ENCODE measurements at regions not wholly inside any gene's neighbourhood (a gene's known extent, or its start where the extent isn't known, plus 50 kb on each side); places are given as distances from the start of the nearest gene placed in this dataset.

DNA sequence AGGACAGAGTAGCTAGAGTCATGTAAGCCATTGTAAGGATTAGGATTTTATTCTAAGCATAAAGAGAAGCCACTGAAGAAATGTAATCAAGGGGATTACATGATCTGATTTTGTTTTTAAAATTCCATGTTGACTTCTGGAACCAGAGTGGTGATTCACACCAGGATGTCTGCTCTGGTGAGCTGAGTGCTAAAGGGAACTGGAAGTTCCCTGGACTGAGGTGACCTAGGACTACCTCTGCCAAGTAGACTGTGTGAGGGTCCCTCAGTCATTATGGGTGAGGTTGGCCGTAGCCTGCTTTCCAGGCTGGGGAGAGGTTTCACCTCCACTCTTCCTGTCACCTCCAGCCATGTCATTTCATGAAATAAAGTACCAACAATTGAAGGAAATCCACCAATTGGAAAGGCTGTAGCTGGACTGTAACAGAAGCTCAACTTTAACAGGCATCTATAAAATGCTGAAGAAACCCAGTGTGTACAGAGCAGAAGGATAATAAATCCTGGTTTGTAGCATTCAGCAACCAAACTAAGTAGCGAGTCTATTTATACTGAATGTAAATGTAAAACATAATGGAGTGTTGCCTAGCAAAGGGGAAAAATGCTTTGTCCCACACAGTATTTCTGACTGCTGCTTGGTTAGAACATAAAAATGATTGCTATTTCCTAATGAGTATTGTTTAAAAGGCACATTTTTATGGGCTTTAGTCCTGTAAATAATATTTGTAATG, 507.4 kb upstream of the PKDCC start:
- TF ChIP-seq ZNF274 (IDR thresholded peaks at IDR 0.05; ENCODE audit: low read depth, low read length) (no peak), YY1 (IDR thresholded peaks at IDR 0.05; ENCODE audit: insufficient read depth, insufficient read length) (no peak), SUZ12 (IDR thresholded peaks at IDR 0.05; ENCODE audit: extremely low read depth, insufficient read depth, insufficient read length) (no peak)

Data from NT2/D1 (cell line).